SK-N-MC (cell line): ENCODE measurements at regions not wholly inside any gene's neighbourhood (a gene's known extent, or its start where the extent isn't known, plus 50 kb on each side); places are given as distances from the start of the nearest gene placed in this dataset.

Experiments used
- DNase-seq: peaks from one replicate; pipeline ENCODE4 v3.0.0-alpha.2; 2011; ENCODE audit warnings: low read depth, low spot score
- H3K27ac ChIP-seq: fragments of 200-600 bp; sonication (generic); 2 replicates; pipeline ENCODE4 v1.5.1; 2016; ENCODE audit warnings: mixed run types
- H3K36me3 ChIP-seq: fragments of 200-600 bp; sonication (generic); 2 replicates; pipeline ENCODE4 v1.6.1; 2017; ENCODE audit warnings: antibody characterized with exemption, low read length, mixed read lengths; ENCODE audit not compliant: insufficient read depth
- H3K4me3 ChIP-seq: fragments of 200-600 bp; sonication (generic); 2 replicates; pipeline ENCODE4 v1.5.1; 2016
- H3K9ac ChIP-seq: fragments of 200-600 bp; sonication (generic); 2 replicates; pipeline ENCODE4 v1.8.0; 2017; ENCODE audit warnings: mixed run types, mixed read lengths; ENCODE audit not compliant: insufficient read length
- H3K9me3 ChIP-seq: fragments of 200-600 bp; sonication (generic); 2 replicates; pipeline ENCODE4 v1.6.1; 2017; ENCODE audit warnings: low read depth, mild to moderate bottlenecking, antibody characterized with exemption, low read length, moderate library complexity, mixed read lengths
- EZH2 ChIP-seq: fragments of 200-600 bp; sonication (generic); IDR thresholded peaks from one replicate; pipeline ENCODE4 v1.6.1; 2017; ENCODE audit warnings: antibody characterized with exemption
- FOXP2 ChIP-seq: optimal IDR thresholded peaks from 2 replicates; pipeline ENCODE3; 2011; ENCODE audit warnings: mild to moderate bottlenecking, moderate library complexity; ENCODE audit not compliant: insufficient read depth; ENCODE audit errors: extremely low read length, control extremely low read depth
- POLR2AphosphoS5 ChIP-seq: IDR thresholded peaks from 2 replicates; pipeline ENCODE4 v1.6.1; 2012; ENCODE audit warnings: mild to moderate bottlenecking, low read depth, low read length, borderline replicate concordance

DNA sequence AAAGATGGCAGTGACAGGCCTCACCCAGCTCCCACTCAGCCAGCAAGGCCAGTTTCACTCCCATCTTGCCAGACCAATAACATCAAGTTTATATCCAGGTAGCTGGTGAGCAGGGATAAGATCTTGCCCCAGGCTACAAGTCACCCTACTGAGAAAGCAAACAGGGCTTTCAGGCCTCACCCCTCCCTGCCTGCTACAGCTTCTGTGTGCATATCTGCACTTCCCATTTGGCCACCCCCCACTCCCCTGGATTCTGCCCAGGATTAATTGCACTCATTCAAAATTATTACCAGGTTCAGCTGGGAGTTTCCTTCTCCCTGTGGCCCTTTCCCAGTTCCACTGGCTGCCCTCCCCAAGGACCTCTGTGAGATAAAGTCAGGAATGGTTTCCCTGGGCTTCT, 352.1 kb downstream of the TBX15 start:
- no peak overlapping the region for H3K27ac ChIP-seq
- H3K9me3 ChIP-seq, result no peaks in the 10 kb centered on the region
- DNase-seq, result no peak
- no peak overlapping the region for H3K4me3 ChIP-seq
- TF ChIP-seq POLR2AphosphoS5 (no peak), EZH2 (no peak), FOXP2 (no peak)
- no peak overlapping the region for H3K9ac ChIP-seq
- H3K36me3 ChIP-seq, result no peaks in the 10 kb centered on the region

DNA sequence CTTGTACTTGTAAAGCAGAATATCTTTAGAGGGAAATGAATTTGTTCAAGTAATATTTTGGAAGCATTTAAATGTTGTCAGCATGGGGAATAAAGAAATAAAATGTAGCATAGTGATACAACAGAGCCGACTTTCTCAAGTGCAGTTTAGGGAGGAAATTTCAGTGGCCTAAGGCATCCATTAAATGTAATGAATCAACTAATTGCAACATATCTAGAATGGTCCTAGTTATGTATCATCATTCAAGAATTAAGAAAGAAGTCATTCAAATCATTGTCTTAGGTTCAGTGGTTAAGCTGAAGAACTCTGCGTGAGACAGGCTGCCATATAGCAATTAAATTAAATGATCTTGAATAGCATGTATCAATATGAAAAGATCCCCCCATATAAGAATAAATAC, 360.7 kb downstream of the TBX15 start:
- no peak for TF ChIP-seq EZH2
- Histone ChIP-seq H3K9ac (no peak overlapping the region), H3K9me3 (no peaks in the 10 kb centered on the region), H3K4me3 (no peak overlapping the region), H3K36me3 (no peaks in the 10 kb centered on the region), H3K27ac (no peak overlapping the region)
- DNase-seq, result no peak

DNA sequence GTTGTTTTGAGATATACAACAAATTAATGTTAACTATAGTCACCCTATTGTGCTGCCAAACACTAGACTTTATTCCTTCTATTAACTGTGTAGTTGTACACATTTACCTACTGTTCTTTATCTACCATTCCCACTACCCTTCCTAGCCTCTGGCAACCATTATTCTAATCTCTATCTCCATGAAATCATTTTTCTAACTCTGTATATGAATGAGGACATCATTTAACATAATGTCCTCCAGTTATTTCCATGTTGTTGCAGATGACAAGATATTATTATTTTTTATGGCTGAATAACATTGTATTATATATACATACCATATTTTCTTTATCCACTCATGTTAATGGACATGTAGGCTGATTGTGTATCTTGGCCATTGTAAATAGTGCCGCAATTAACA, 366.3 kb downstream of the TBX15 start:
- Histone ChIP-seq H3K9ac (no peak overlapping the region), H3K36me3 (no peaks in the 10 kb centered on the region), H3K4me3 (no peak overlapping the region), H3K27ac (no peak overlapping the region), H3K9me3 (no peaks in the 10 kb centered on the region)
- no peak for TF ChIP-seq EZH2
- no peak for TF ChIP-seq FOXP2
- TF ChIP-seq POLR2AphosphoS5, result no peak
- no peak for DNase-seq

DNA sequence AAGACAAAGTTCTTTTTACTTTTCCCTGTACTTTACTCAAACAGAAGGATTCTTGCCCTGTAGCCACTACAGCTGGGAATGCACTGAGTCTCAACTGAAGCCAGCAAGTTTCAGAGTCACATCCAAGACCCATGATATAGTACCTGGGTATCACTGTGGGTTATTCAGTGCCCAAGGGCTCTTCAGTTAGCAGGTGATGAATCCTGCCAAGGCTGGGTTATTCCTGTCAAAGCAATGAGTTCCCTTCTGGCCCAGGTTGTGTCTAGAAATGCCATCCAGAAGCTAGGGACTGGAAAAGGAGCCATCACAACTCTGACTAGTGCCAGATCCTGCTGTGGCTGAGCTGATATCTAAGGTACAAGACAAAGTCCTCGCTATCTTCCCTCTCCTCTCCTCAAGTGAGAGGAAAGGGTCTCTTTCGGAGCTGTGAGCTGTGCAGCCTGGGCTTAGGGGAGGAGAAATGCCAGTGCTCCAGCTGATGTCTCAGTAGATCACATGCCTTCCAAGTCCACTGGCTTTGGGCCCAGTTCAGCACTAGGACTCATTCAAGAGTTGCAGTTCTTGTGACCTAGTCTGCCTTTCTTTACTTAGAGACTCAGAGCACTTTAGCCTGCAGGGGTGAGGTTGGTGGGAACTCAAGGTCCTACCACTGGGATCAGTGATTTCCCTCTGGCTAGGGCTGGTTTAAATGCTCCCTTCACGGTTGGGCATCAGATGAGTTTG, 369.4 kb downstream of the TBX15 start:
- no peak overlapping the region for H3K9ac ChIP-seq
- H3K36me3 ChIP-seq, result no peaks in the 10 kb centered on the region
- no peak for DNase-seq
- no peak overlapping the region for H3K4me3 ChIP-seq
- H3K9me3 ChIP-seq, result no peaks in the 10 kb centered on the region
- TF ChIP-seq FOXP2 (no peak), POLR2AphosphoS5 (no peak), EZH2 (no peak)
- H3K27ac ChIP-seq, result no peak overlapping the region

DNA sequence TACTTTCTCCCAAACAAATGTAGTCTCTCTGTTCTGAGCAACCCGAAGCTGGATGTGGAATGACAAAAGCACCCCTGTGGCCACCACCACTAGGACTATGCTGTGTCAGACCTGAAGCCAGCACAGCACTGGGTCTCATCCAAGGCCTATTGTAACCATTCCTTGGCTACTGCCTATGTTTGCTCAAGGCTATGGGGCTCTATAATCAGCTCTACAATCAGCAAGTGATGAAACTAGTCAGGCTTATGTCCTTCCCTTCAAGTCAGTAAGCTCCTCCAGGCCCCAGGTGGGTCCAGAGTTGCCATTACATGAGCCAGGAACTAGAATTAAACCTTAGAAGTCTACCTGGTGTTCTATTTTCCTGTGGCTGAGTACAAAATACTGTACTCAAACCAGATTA, 370.2 kb downstream of the TBX15 start:
- DNase-seq, result no peak
- H3K9ac ChIP-seq, result no peak overlapping the region
- no peak for TF ChIP-seq FOXP2
- no peak for TF ChIP-seq EZH2
- no peak for TF ChIP-seq POLR2AphosphoS5
- H3K36me3 ChIP-seq, result no peaks in the 10 kb centered on the region
- no peak overlapping the region for H3K4me3 ChIP-seq
- H3K27ac ChIP-seq, result no peak overlapping the region
- no peaks in the 10 kb centered on the region for H3K9me3 ChIP-seq

DNA sequence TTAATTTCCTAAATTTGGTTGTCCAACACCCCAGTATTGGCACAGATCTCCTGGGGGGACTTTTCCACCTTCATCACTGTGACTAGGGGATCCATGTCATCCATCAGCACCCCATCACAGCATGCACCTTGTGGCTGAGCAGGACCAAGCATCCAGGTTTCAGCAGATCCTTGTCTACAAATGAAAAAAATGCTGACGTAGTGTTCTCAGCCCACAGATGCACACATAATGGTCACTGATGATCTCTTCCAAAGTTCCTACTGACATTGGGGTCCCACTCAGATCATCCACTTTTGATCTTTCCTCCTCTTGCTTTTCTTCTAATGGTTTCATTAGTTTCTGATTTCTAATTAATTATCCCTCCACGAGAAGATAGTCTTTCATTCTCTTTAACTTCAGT, 373.1 kb downstream of the TBX15 start:
- no peaks in the 10 kb centered on the region for H3K36me3 ChIP-seq
- H3K9me3 ChIP-seq, result no peaks in the 10 kb centered on the region
- no peak overlapping the region for H3K27ac ChIP-seq
- DNase-seq, result no peak
- no peak overlapping the region for H3K4me3 ChIP-seq
- no peak for TF ChIP-seq EZH2
- no peak for TF ChIP-seq FOXP2
- no peak overlapping the region for H3K9ac ChIP-seq

DNA sequence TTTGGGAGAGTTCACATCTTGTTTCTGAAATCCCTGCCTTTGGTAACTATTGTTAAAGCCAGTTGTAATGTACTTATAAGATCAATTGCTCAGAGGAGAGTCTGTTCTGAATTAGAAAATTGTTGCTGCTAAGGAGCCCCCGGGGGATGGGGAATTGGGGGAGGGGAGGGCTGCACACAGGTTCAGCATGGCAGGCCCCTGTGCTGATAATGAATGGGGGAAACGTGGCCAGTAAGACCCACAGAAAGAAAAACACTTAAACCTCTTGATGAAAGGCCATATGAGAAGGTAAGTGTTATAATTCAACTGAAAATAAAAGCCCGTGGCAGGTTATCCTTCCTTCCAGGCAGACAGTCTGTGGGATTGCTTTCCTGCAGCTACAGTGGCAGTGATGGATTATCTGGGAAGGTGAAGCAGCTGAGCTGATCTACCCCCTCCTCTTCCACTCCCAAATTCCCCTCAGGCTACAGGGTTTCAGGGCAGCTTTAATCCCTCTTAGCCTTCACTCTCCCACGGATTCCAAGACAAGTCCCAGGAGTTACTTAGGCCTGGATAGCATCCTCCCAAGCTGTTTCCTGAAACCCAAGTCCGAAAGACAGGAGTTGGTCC, 398.8 kb downstream of the TBX15 start:
- Histone ChIP-seq H3K9ac (no peak overlapping the region), H3K27ac (no peak overlapping the region), H3K9me3 (no peaks in the 10 kb centered on the region), H3K36me3 (no peaks in the 10 kb centered on the region), H3K4me3 (no peak overlapping the region)
- DNase-seq, result no peak
- no peak for TF ChIP-seq EZH2
- TF ChIP-seq FOXP2, result no peak
- no peak for TF ChIP-seq POLR2AphosphoS5

DNA sequence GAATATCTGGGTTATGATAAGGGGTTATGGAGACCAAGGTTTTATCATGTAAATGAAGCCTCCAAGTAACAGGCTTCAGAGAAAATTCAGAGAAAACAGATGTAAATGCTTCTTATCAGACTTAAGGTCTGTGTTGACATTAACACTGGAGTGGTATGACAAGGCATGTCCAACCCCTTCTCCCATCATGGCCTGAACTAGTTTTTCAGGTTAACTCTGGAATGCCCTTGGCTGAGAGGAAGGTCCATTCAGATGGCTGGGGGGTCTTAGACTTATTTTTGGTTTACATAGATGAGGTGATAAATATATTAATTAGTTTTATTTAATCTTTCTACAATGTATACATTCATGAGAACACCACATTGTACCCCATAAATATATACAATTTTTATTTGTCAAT, 399.6 kb downstream of the TBX15 start:
- TF ChIP-seq EZH2 (no peak), POLR2AphosphoS5 (no peak), FOXP2 (no peak)
- H3K27ac ChIP-seq, result no peak overlapping the region
- H3K36me3 ChIP-seq, result no peaks in the 10 kb centered on the region
- no peak overlapping the region for H3K9ac ChIP-seq
- no peak overlapping the region for H3K4me3 ChIP-seq
- no peak for DNase-seq
- no peaks in the 10 kb centered on the region for H3K9me3 ChIP-seq

DNA sequence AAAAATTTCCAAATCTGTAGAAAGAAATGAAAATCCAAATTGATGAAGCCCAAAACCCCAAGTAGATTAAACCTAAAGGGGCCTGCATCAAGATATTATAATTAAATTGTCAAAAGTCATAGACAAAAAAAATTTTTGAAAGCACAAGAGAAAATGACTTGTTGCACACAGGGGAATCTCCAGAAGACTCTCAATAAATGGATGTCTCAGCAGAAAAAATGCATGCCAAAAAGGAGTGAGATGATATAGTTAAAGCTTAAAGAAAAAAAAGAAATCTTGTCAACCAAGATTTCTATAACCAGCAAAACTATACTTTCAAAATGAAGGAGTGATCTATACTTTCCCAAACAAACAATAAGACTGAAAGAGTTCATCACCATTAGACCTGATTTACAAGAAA, 393.2 kb upstream of the SPAG17 start:
- H3K9me3 ChIP-seq, result no peaks in the 10 kb centered on the region
- H3K36me3 ChIP-seq, result no peaks in the 10 kb centered on the region
- no peak overlapping the region for H3K27ac ChIP-seq
- DNase-seq, result no peak
- no peak overlapping the region for H3K9ac ChIP-seq
- H3K4me3 ChIP-seq, result no peak overlapping the region
- TF ChIP-seq EZH2 (no peak), FOXP2 (no peak), POLR2AphosphoS5 (no peak)
